Left kidney (tissue), 1 donor: ENCODE measurements at regions not wholly inside any gene's neighbourhood (a gene's known extent, or its start where the extent isn't known, plus 50 kb on each side); places are given as distances from the start of the nearest gene placed in this dataset.
"Not testable (repeated sequence)": the region's sequence is repeated elsewhere in the genome, so short reads cannot be mapped to it uniquely, and the experiment has no call there.

Source experiments
- DNase-seq: peaks from one replicate; pipeline ENCODE4 v3.0.0-alpha.2; 2013

GRCh38 chr5:39648848-39649227 is 224.1 kb upstream of the DAB2 start:
- no peak for DNase-seq

GRCh38 chr5:39648085-39648847 is 223.5 kb upstream of the DAB2 start:
- DNase-seq, result no peak

GRCh38 chr5:39640552-39640951 is 215.8 kb upstream of the DAB2 start:
- no peak for DNase-seq

GRCh38 chr5:39639618-39640089 is 214.9 kb upstream of the DAB2 start:
- DNase-seq, result no peak

- no peak for DNase-seq
Measured at GRCh38 chr5:39638813-39639212, 214.0 kb upstream of the DAB2 start.

GRCh38 chr5:39633057-39633456 is 208.3 kb upstream of the DAB2 start:
- DNase-seq, result no peak

- DNase-seq, result no peak
Measured at GRCh38 chr5:39631958-39632357, 207.2 kb upstream of the DAB2 start.

GRCh38 chr5:39629946-39630345 is 205.2 kb upstream of the DAB2 start:
- DNase-seq, result no peak

- DNase-seq, result no peak
Measured at GRCh38 chr5:39628348-39628747, 203.6 kb upstream of the DAB2 start.

GRCh38 chr5:39624890-39625289 is 200.1 kb upstream of the DAB2 start:
- no peak for DNase-seq

GRCh38 chr5:39624268-39624886 is 199.6 kb upstream of the DAB2 start:
- peak; percentile 31 for DNase-seq

GRCh38 chr5:39623291-39623865 is 198.6 kb upstream of the DAB2 start:
- no peak for DNase-seq

- DNase-seq, result no peak
Measured at GRCh38 chr5:39622281-39622680, 197.5 kb upstream of the DAB2 start.

- DNase-seq, result no peak
Measured at GRCh38 chr5:39619168-39619818, 194.5 kb upstream of the DAB2 start.

- DNase-seq, result no peak
Measured at GRCh38 chr5:39618391-39618790, 193.6 kb upstream of the DAB2 start.

- no peak for DNase-seq
Measured at GRCh38 chr5:39616131-39616530, 191.4 kb upstream of the DAB2 start.

GRCh38 chr5:39611076-39611475 is 186.3 kb upstream of the DAB2 start:
- DNase-seq, result not testable (repeated sequence)

GRCh38 chr5:39608024-39608423 is 183.2 kb upstream of the DAB2 start:
- DNase-seq, result no peak

GRCh38 chr5:39606591-39606990 is 181.8 kb upstream of the DAB2 start:
- DNase-seq, result no peak

- DNase-seq, result no peak
Measured at GRCh38 chr5:39605588-39606575, 181.1 kb upstream of the DAB2 start.

- DNase-seq, result no peak
Measured at GRCh38 chr5:39605145-39605544, 180.4 kb upstream of the DAB2 start.

GRCh38 chr5:39604491-39604890 is 179.7 kb upstream of the DAB2 start:
- no peak for DNase-seq
